OCI-LY3 (cell line): ENCODE measurements at regions not wholly inside any gene's neighbourhood (a gene's known extent, or its start where the extent isn't known, plus 50 kb on each side); places are given as distances from the start of the nearest gene placed in this dataset.
"Not testable (repeated sequence)": the region's sequence is repeated elsewhere in the genome, so short reads cannot be mapped to it uniquely, and the experiment has no call there.

Experiments used
- H2AFZ ChIP-seq: fragments of 200-600, 300-600 bp; shearing (Covaris generic); 2 replicates; pipeline ENCODE4 v1.6.0; 2014; ENCODE audit warnings: antibody characterized with exemption, low read depth, low read length
- H3K27ac ChIP-seq: fragments of 200-600, 300-600 bp; sonication (generic); 2 replicates; pipeline ENCODE4 v1.5.1; 2014; ENCODE audit warnings: mild to moderate bottlenecking, low read length, moderate library complexity, mixed read lengths
- H3K27me3 ChIP-seq: fragments of 200-600, 300-600 bp; sonication (generic); 2 replicates; pipeline ENCODE4 v1.6.1; 2014; ENCODE audit warnings: low read depth, low read length, mixed read lengths
- H3K36me3 ChIP-seq: fragments of 200-600, 300-600 bp; sonication (generic); replicated peaks from 2 replicates; pipeline ENCODE3; 2014; ENCODE audit warnings: low read depth, low read length, mixed read lengths
- H3K4me1 ChIP-seq: fragments of 300-600, 200-600 bp; sonication (generic); 2 replicates; pipeline ENCODE4 v1.6.1; 2014; ENCODE audit warnings: low read length, mixed read lengths
- H3K4me2 ChIP-seq: fragments of 200-600, 300-600 bp; sonication (generic); 2 replicates; pipeline ENCODE4 v1.6.1; 2014; ENCODE audit warnings: low read length, mixed read lengths
- H3K4me3 ChIP-seq: fragments of 300-600, 200-600 bp; sonication (generic); 2 replicates; pipeline ENCODE4 v1.5.1; 2014; ENCODE audit warnings: antibody characterized with exemption, mild to moderate bottlenecking, low read length, moderate library complexity
- H3K79me2 ChIP-seq: fragments of 300-600, 200-600 bp; shearing (Covaris generic); 2 replicates; pipeline ENCODE4 v1.6.1; 2014; ENCODE audit warnings: mild to moderate bottlenecking, low read length, mixed read lengths
- H3K9ac ChIP-seq: fragments of 300-600, 200-600 bp; shearing (Covaris generic); 2 replicates; pipeline ENCODE4 v1.6.0; 2014; ENCODE audit warnings: mild to moderate bottlenecking, low read length, moderate library complexity
- H3K9me3 ChIP-seq: fragments of 200-600, 300-600 bp; shearing (Covaris generic); 2 replicates; pipeline ENCODE4 v1.6.1; 2014; ENCODE audit warnings: low read length, mixed read lengths; ENCODE audit not compliant: insufficient read depth
- H4K20me1 ChIP-seq: fragments of 200-600, 300-600 bp; sonication (generic); 2 replicates; pipeline ENCODE4 v1.6.1; 2016; ENCODE audit warnings: low read length, mixed read lengths; ENCODE audit not compliant: insufficient read depth
- EZH2phosphoT487 ChIP-seq: fragments of 200-600 bp; shearing (Covaris generic); IDR thresholded peaks from 2 replicates; pipeline ENCODE4 v1.6.1; 2018; ENCODE audit warnings: antibody characterized with exemption, mixed run types, low read depth
- TF ChIP-seq, protein P1 (sequence below): fragments of 200-600, 300-600 bp; sonication (generic); IDR thresholded peaks from 2 replicates; pipeline ENCODE4 v1.5.1; 2014; ENCODE audit warnings: antibody characterized with exemption, low read length, low read depth

- no peaks in the 10 kb centered on the region for H3K36me3 ChIP-seq
- H2AFZ ChIP-seq, result no peak overlapping the region
- H3K4me3 ChIP-seq, result no peak overlapping the region
- no peaks in the 10 kb centered on the region for H4K20me1 ChIP-seq
- peaks cover 10% of the 10 kb centered on the region; the same call in 1 of the 2 replicates for H3K27me3 ChIP-seq
- H3K27ac ChIP-seq, result no peak overlapping the region
- no peaks in the 10 kb centered on the region for H3K4me1 ChIP-seq
- no peak for TF ChIP-seq EZH2phosphoT487
- TF ChIP-seq, protein P1, sequence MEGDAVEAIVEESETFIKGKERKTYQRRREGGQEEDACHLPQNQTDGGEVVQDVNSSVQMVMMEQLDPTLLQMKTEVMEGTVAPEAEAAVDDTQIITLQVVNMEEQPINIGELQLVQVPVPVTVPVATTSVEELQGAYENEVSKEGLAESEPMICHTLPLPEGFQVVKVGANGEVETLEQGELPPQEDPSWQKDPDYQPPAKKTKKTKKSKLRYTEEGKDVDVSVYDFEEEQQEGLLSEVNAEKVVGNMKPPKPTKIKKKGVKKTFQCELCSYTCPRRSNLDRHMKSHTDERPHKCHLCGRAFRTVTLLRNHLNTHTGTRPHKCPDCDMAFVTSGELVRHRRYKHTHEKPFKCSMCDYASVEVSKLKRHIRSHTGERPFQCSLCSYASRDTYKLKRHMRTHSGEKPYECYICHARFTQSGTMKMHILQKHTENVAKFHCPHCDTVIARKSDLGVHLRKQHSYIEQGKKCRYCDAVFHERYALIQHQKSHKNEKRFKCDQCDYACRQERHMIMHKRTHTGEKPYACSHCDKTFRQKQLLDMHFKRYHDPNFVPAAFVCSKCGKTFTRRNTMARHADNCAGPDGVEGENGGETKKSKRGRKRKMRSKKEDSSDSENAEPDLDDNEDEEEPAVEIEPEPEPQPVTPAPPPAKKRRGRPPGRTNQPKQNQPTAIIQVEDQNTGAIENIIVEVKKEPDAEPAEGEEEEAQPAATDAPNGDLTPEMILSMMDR, result no peak
- no peaks in the 10 kb centered on the region for H3K79me2 ChIP-seq
- no peak overlapping the region for H3K4me2 ChIP-seq
- no peak overlapping the region for H3K9ac ChIP-seq
- no peaks in the 10 kb centered on the region for H3K9me3 ChIP-seq
Measured at GRCh38 chr3:8438507-8439079, 63.0 kb upstream of the LMCD1 start.

GRCh38 chr3:8440142-8440541 lies 61.5 kb upstream of the LMCD1 start:
- not testable (repeated sequence) for H3K36me3 ChIP-seq, H3K4me3 ChIP-seq, H3K27ac ChIP-seq, H3K4me2 ChIP-seq, H3K4me1 ChIP-seq, H3K79me2 ChIP-seq, H2AFZ ChIP-seq, H3K9ac ChIP-seq, H3K9me3 ChIP-seq, H4K20me1 ChIP-seq
- H3K27me3 ChIP-seq, result peaks cover 10% of the 10 kb centered on the region; the same call in 1 of the 2 replicates

GRCh38 chr3:8441969-8442559 lies 59.6 kb upstream of the LMCD1 start:
- Histone ChIP-seq H3K27ac (no peak overlapping the region), H3K4me1 (no peaks in the 10 kb centered on the region), H3K4me2 (no peak overlapping the region), H3K9ac (no peak overlapping the region), H3K9me3 (no peaks in the 10 kb centered on the region), H3K4me3 (no peak overlapping the region), H3K27me3 (peaks cover 10% of the 10 kb centered on the region; the same call in 1 of the 2 replicates), H2AFZ (no peak overlapping the region), H3K79me2 (no peaks in the 10 kb centered on the region), H4K20me1 (no peaks in the 10 kb centered on the region), H3K36me3 (no peaks in the 10 kb centered on the region)
- TF ChIP-seq, protein P1, result peak; percentile 78
- no peak for TF ChIP-seq EZH2phosphoT487

- H3K4me2 ChIP-seq, result no peak overlapping the region
- H3K9ac ChIP-seq, result no peak overlapping the region
- H3K27me3 ChIP-seq, result peaks cover 10% of the 10 kb centered on the region; the same call in 1 of the 2 replicates
- no peaks in the 10 kb centered on the region for H3K79me2 ChIP-seq
- H3K4me1 ChIP-seq, result no peaks in the 10 kb centered on the region
- no peak overlapping the region for H3K27ac ChIP-seq
- H4K20me1 ChIP-seq, result no peaks in the 10 kb centered on the region
- H3K4me3 ChIP-seq, result no peak overlapping the region
- H3K9me3 ChIP-seq, result no peaks in the 10 kb centered on the region
- TF ChIP-seq EZH2phosphoT487, result no peak
- TF ChIP-seq, protein P1, result no peak
- no peak overlapping the region for H2AFZ ChIP-seq
- H3K36me3 ChIP-seq, result no peaks in the 10 kb centered on the region
Measured at GRCh38 chr3:8442993-8443650, 58.5 kb upstream of the LMCD1 start.
